ENCODE measurements at regions not wholly inside any gene's neighbourhood (a gene's known extent, or its start where the extent isn't known, plus 50 kb on each side); places are given as distances from the start of the nearest gene placed in this dataset.

DNA sequence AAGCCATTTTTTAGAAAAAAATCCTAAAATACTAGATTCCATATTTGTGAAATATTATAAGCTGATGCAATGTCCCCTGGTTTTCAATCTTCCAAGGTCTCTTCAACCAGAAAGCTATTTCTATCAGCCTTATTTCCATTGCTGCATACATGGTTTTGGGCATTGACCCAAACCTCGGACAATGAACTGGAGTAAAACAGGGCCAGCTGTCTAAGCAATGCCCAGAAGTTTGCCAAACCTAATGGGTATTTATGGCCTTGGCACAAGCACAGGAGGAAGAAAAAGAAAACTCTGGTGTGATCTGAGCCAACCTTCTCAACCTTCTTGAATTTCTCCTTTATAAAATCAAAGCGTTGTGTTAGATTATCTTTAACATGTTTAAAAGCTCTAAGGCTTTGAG is 402.3 kb downstream of the DNAJB9 start:
- Histone ChIP-seq H3K36me3 (ENCODE audit: control insufficient read depth in 2 of 2, insufficient read depth in 2 of 2, low read length in 1 of 2) (no peaks in the 10 kb centered on the region), H3K27me3 (ENCODE audit: control insufficient read depth in 2 of 2, insufficient read depth in 1 of 2, low read length in 1 of 2) (no peaks in the 10 kb centered on the region), H3K27ac (ENCODE audit: low read depth in 1 of 2, low read length in 1 of 2) (no peak overlapping the region), H3K9me3 (ENCODE audit: control insufficient read depth in 2 of 2, insufficient read depth in 1 of 2, low read length in 1 of 2) (no peaks in the 10 kb centered on the region), H3K4me3 (ENCODE audit: low read length in 2 of 2) (no peak overlapping the region), H3K4me1 (ENCODE audit: control insufficient read depth in 2 of 2, insufficient read depth in 2 of 2, low read length in 2 of 2) (no peaks in the 10 kb centered on the region)
- 93% methylated on average over 2 of the region's 2 CpGs for WGBS
- no peak for DNase-seq (ENCODE audit: low read depth in 6 of 9, low spot score in 9 of 9)

DNA sequence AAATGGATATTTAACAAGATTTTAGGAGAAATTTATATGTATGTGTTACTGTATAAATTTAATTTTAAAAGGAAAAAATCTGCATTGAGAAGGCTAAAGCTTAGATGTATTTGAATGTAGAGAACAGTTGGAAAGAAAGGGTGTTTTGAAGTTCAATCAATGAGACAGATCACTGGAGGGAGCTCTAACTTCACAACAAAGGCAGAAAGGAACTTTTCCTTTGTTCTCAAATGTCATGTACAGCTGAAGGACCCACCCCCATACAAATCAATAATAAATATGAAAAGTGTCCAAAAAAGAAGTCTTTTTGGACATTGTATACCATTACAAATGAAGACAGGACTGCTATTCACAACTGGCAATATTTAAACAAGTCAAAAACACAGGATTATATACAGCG is 403.4 kb downstream of the DNAJB9 start:
- DNase-seq (ENCODE audit: low read depth in 6 of 9, low spot score in 9 of 9), result no peak
- H3K36me3 ChIP-seq (ENCODE audit: control insufficient read depth in 2 of 2, insufficient read depth in 2 of 2, low read length in 1 of 2), result no peaks in the 10 kb centered on the region
- WGBS, result 97% methylated on average over 1 of the region's 1 CpG
- no peak overlapping the region for H3K4me3 ChIP-seq (ENCODE audit: low read length in 2 of 2)
- H3K27me3 ChIP-seq (ENCODE audit: control insufficient read depth in 2 of 2, insufficient read depth in 1 of 2, low read length in 1 of 2), result no peaks in the 10 kb centered on the region
- H3K9me3 ChIP-seq (ENCODE audit: control insufficient read depth in 2 of 2, insufficient read depth in 1 of 2, low read length in 1 of 2), result no peaks in the 10 kb centered on the region
- H3K4me1 ChIP-seq (ENCODE audit: control insufficient read depth in 2 of 2, insufficient read depth in 2 of 2, low read length in 2 of 2), result no peaks in the 10 kb centered on the region
- H3K27ac ChIP-seq (ENCODE audit: low read depth in 1 of 2, low read length in 1 of 2), result no peak overlapping the region

DNA sequence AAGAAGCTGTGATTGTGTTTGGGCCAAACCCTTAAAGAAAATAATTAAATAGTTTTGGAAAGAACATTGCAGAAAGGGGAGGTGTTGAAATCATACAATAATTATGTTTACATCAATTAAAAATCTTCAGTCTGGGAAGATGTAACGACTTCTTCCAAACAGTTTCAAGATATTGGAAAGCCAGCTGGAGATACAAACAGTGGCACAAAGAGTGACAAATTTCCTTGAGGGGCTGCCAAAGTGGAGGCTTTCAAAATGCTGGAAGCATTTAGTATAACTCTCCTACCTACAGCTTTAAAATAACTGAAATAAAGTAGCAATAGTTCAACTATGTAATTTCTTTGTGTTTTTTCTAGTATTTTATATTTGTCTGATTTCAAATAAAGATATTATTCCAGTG is 405.0 kb downstream of the DNAJB9 start:
- H3K36me3 ChIP-seq (ENCODE audit: control insufficient read depth in 2 of 2, insufficient read depth in 2 of 2, low read length in 1 of 2), result no peaks in the 10 kb centered on the region
- H3K27ac ChIP-seq (ENCODE audit: low read depth in 1 of 2, low read length in 1 of 2), result no peak overlapping the region
- no peaks in the 10 kb centered on the region for H3K9me3 ChIP-seq (ENCODE audit: control insufficient read depth in 2 of 2, insufficient read depth in 1 of 2, low read length in 1 of 2)
- 81% methylated on average over 1 of the region's 1 CpG for WGBS
- DNase-seq (ENCODE audit: low read depth in 6 of 9, low spot score in 9 of 9), result no peak
- H3K4me3 ChIP-seq (ENCODE audit: low read length in 2 of 2), result no peak overlapping the region
- no peaks in the 10 kb centered on the region for H3K4me1 ChIP-seq (ENCODE audit: control insufficient read depth in 2 of 2, insufficient read depth in 2 of 2, low read length in 2 of 2)
- H3K27me3 ChIP-seq (ENCODE audit: control insufficient read depth in 2 of 2, insufficient read depth in 1 of 2, low read length in 1 of 2), result no peaks in the 10 kb centered on the region

DNA sequence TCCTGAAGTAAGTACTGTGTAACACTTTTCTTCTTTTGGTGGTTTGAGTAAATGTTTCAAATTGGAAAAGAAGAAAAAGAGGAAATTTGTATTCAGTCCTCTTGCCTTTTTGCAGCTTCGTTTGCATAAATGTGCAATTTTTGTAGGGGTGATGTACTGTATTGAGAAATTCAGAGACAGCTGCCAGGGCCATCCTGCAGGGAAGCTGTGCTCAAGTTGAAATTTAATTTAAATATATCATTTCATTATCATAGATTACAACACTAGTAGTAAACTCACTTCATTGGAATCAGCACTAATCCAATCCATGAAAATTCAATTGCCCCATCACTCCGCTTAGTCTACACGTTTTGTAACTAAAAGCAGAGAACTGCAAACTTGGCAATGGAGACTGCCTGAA is 415.4 kb downstream of the DNAJB9 start:
- no peaks in the 10 kb centered on the region for H3K4me1 ChIP-seq (ENCODE audit: control insufficient read depth in 2 of 2, insufficient read depth in 2 of 2, low read length in 2 of 2)
- H3K27ac ChIP-seq (ENCODE audit: low read depth in 1 of 2, low read length in 1 of 2), result no peak overlapping the region
- no peak overlapping the region for H3K4me3 ChIP-seq (ENCODE audit: low read length in 2 of 2)
- no peaks in the 10 kb centered on the region for H3K9me3 ChIP-seq (ENCODE audit: control insufficient read depth in 2 of 2, insufficient read depth in 1 of 2, low read length in 1 of 2)
- DNase-seq (ENCODE audit: low read depth in 6 of 9, low spot score in 9 of 9), result no peak
- H3K27me3 ChIP-seq (ENCODE audit: control insufficient read depth in 2 of 2, insufficient read depth in 1 of 2, low read length in 1 of 2), result no peaks in the 10 kb centered on the region
- H3K36me3 ChIP-seq (ENCODE audit: control insufficient read depth in 2 of 2, insufficient read depth in 2 of 2, low read length in 1 of 2), result no peaks in the 10 kb centered on the region
- 91% methylated on average over 3 of the region's 3 CpGs for WGBS

DNA sequence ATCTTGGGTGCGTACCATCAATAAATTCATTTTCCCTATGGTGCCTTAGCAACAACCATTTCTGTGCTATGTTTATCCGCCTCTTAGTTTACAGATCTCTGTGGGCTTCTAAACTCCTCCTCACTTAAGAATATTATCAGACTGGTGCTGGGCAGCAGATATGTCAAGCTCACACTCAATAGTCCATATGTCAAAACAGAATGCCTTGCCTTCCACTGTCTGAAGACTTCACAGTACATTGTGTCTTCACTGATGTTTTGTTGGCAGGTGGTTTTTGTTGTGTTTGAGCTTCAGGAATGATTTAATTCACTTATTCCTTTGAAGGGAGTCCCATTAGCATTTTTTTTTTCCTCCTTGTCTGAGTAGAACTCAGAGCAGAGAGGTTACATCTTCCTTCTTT is 419.6 kb downstream of the DNAJB9 start:
- WGBS, result 97% methylated on average over 2 of the region's 2 CpGs
- DNase-seq (ENCODE audit: low read depth in 6 of 9, low spot score in 9 of 9), result no peak
- Histone ChIP-seq H3K4me3 (ENCODE audit: low read length in 2 of 2) (no peak overlapping the region), H3K36me3 (ENCODE audit: control insufficient read depth in 2 of 2, insufficient read depth in 2 of 2, low read length in 1 of 2) (no peaks in the 10 kb centered on the region), H3K9me3 (ENCODE audit: control insufficient read depth in 2 of 2, insufficient read depth in 1 of 2, low read length in 1 of 2) (no peaks in the 10 kb centered on the region), H3K27ac (ENCODE audit: low read depth in 1 of 2, low read length in 1 of 2) (no peak overlapping the region), H3K27me3 (ENCODE audit: control insufficient read depth in 2 of 2, insufficient read depth in 1 of 2, low read length in 1 of 2) (no peaks in the 10 kb centered on the region), H3K4me1 (ENCODE audit: control insufficient read depth in 2 of 2, insufficient read depth in 2 of 2, low read length in 2 of 2) (no peaks in the 10 kb centered on the region)

DNA sequence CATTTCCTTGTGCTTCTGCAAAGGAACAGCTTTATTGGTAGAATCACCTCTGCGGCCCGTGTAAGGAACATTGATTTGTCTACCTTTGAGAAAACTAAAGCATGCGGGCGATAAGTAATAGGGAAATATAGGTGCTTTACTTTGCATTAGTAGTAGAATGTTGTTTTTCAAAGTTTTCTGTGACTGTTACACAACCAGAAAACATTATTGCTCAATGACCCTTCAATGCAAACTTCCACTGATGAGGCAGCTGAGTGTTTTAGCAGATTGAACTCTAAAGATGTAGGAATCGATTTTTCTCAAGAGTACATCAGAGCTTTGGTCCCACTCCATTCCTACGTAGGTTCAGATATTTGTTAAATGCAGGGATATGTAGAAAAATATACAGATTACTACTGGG is 427.8 kb downstream of the DNAJB9 start:
- no peaks in the 10 kb centered on the region for H3K27me3 ChIP-seq (ENCODE audit: control insufficient read depth in 2 of 2, insufficient read depth in 1 of 2, low read length in 1 of 2)
- H3K4me3 ChIP-seq (ENCODE audit: low read length in 2 of 2), result no peak overlapping the region
- no peaks in the 10 kb centered on the region for H3K36me3 ChIP-seq (ENCODE audit: control insufficient read depth in 2 of 2, insufficient read depth in 2 of 2, low read length in 1 of 2)
- no peaks in the 10 kb centered on the region for H3K4me1 ChIP-seq (ENCODE audit: control insufficient read depth in 2 of 2, insufficient read depth in 2 of 2, low read length in 2 of 2)
- DNase-seq (ENCODE audit: low read depth in 6 of 9, low spot score in 9 of 9), result no peak
- no peak overlapping the region for H3K27ac ChIP-seq (ENCODE audit: low read depth in 1 of 2, low read length in 1 of 2)
- 97% methylated on average over 6 of the region's 6 CpGs for WGBS
- peaks cover 0 to 2% of the 10 kb centered on the region in 2 donors for H3K9me3 ChIP-seq (ENCODE audit: control insufficient read depth in 2 of 2, insufficient read depth in 1 of 2, low read length in 1 of 2)

DNA sequence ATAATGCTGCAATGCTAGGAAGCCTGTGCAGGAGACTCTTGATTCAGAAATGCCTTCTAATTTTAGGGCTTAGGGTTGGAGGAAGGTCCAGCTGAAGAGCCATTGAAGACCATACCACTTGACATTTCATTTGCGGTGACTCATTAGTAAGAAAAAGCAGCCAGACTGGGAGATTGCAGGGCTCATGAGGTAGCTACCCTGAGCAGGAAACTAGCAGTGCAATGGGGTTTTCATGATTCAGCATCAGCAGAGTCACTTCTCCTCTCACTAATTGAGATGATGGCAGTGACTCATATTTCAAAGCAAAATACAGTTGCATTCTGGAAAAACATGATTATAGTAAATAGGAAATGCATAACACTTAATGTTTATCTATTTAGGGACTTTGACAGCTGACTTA is 434.1 kb downstream of the DNAJB9 start:
- H3K4me1 ChIP-seq (ENCODE audit: control insufficient read depth in 2 of 2, insufficient read depth in 2 of 2, low read length in 2 of 2), result no peaks in the 10 kb centered on the region
- H3K27me3 ChIP-seq (ENCODE audit: control insufficient read depth in 2 of 2, insufficient read depth in 1 of 2, low read length in 1 of 2), result no peaks in the 10 kb centered on the region
- no peaks in the 10 kb centered on the region for H3K36me3 ChIP-seq (ENCODE audit: control insufficient read depth in 2 of 2, insufficient read depth in 2 of 2, low read length in 1 of 2)
- H3K9me3 ChIP-seq (ENCODE audit: control insufficient read depth in 2 of 2, insufficient read depth in 1 of 2, low read length in 1 of 2), result no peaks in the 10 kb centered on the region
- no peak overlapping the region for H3K4me3 ChIP-seq (ENCODE audit: low read length in 2 of 2)
- H3K27ac ChIP-seq (ENCODE audit: low read depth in 1 of 2, low read length in 1 of 2), result no peak overlapping the region
- WGBS, result 97% methylated on average over 1 of the region's 1 CpG
- DNase-seq (ENCODE audit: low read depth in 6 of 9, low spot score in 9 of 9), result no peak

DNA sequence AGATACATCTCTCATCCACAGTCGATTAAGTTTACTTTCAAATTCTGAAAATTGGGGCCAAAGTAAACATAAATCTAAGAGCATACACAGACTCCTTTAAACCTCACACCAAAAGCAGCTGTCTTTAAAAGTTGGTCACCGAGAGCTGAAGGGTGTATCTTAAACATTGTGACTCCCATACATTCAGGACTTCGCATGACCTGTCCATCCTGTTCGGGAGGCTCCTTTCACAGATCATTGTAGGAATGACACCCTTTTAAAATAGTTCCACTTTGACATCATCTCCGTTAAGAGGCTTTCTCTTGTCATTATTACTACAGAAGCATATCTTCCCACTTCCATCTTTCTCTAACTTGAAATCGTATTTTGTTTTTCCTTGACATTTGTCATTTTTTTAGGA is 440.0 kb downstream of the DNAJB9 start:
- 87% methylated on average over 6 of the region's 6 CpGs for WGBS
- H3K9me3 ChIP-seq (ENCODE audit: control insufficient read depth in 2 of 2, insufficient read depth in 1 of 2, low read length in 1 of 2), result no peaks in the 10 kb centered on the region
- no peak for DNase-seq (ENCODE audit: low read depth in 6 of 9, low spot score in 9 of 9)

DNA sequence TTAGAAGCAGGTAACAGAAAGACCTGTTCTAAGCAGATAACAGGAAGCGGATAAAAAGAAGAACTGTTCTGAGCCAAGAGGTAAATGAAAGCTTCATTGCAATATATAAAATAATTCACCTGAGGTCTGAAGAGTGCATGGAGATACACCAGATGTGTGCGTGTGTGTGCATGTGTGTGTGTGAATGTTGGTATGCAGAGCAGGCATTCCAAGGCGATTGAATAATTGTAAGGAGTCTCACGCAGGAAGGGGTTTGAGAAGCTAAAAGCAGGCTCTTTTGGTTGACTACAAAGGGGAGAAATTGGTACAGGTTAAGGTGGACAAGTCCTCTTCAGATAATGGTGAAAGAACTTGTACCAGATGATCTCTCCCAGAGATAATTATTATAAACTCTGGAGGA is 450.6 kb downstream of the DNAJB9 start:
- no peak overlapping the region for H3K4me3 ChIP-seq (ENCODE audit: low read length in 2 of 2)
- no peaks in the 10 kb centered on the region for H3K9me3 ChIP-seq (ENCODE audit: control insufficient read depth in 2 of 2, insufficient read depth in 1 of 2, low read length in 1 of 2)
- no peaks in the 10 kb centered on the region for H3K36me3 ChIP-seq (ENCODE audit: control insufficient read depth in 2 of 2, insufficient read depth in 2 of 2, low read length in 1 of 2)
- WGBS, result 87% methylated on average over 4 of the region's 4 CpGs
- H3K27me3 ChIP-seq (ENCODE audit: control insufficient read depth in 2 of 2, insufficient read depth in 1 of 2, low read length in 1 of 2), result no peaks in the 10 kb centered on the region
- DNase-seq (ENCODE audit: low read depth in 6 of 9, low spot score in 9 of 9), result no peak
- H3K4me1 ChIP-seq (ENCODE audit: control insufficient read depth in 2 of 2, insufficient read depth in 2 of 2, low read length in 2 of 2), result no peaks in the 10 kb centered on the region
- no peak overlapping the region for H3K27ac ChIP-seq (ENCODE audit: low read depth in 1 of 2, low read length in 1 of 2)

More for the DNA sequence above, 440.0 kb downstream of the DNAJB9 start:
- Histone ChIP-seq H3K27ac (ENCODE audit: low read depth in 1 of 2, low read length in 1 of 2) (no peak overlapping the region), H3K27me3 (ENCODE audit: control insufficient read depth in 2 of 2, insufficient read depth in 1 of 2, low read length in 1 of 2) (no peaks in the 10 kb centered on the region), H3K36me3 (ENCODE audit: control insufficient read depth in 2 of 2, insufficient read depth in 2 of 2, low read length in 1 of 2) (no peaks in the 10 kb centered on the region), H3K4me1 (ENCODE audit: control insufficient read depth in 2 of 2, insufficient read depth in 2 of 2, low read length in 2 of 2) (no peaks in the 10 kb centered on the region), H3K4me3 (ENCODE audit: low read length in 2 of 2) (no peak overlapping the region)

DNA sequence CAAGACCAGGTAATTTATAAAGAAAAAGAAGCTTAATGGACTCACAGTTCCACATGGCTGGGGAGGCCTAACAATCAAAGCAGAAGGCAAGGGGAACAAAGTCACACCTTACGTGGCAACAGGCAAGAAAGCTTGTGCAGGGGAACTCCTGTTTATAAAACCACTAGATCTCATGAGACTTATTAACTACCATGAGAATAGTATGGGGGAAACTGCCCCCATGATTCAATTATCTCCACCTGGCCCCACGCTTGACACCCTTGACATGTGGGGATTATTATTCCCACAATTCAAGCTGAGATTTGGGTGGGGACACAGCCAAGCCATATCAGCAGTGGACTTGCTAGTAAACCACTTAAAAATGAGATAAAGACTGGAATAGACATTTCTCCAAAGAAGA is 451.7 kb downstream of the DNAJB9 start:
- H3K4me1 ChIP-seq (ENCODE audit: control insufficient read depth in 2 of 2, insufficient read depth in 2 of 2, low read length in 2 of 2), result no peaks in the 10 kb centered on the region
- H3K36me3 ChIP-seq (ENCODE audit: control insufficient read depth in 2 of 2, insufficient read depth in 2 of 2, low read length in 1 of 2), result no peaks in the 10 kb centered on the region
- no peak overlapping the region for H3K4me3 ChIP-seq (ENCODE audit: low read length in 2 of 2)
- H3K27ac ChIP-seq (ENCODE audit: low read depth in 1 of 2, low read length in 1 of 2), result no peak overlapping the region
- no peaks in the 10 kb centered on the region for H3K9me3 ChIP-seq (ENCODE audit: control insufficient read depth in 2 of 2, insufficient read depth in 1 of 2, low read length in 1 of 2)
- no peaks in the 10 kb centered on the region for H3K27me3 ChIP-seq (ENCODE audit: control insufficient read depth in 2 of 2, insufficient read depth in 1 of 2, low read length in 1 of 2)
- DNase-seq (ENCODE audit: low read depth in 6 of 9, low spot score in 9 of 9), result no peak
- 92% methylated on average over 2 of the region's 2 CpGs for WGBS
